PC-9 (cell line): ENCODE measurements at regions not wholly inside any gene's neighbourhood (a gene's known extent, or its start where the extent isn't known, plus 50 kb on each side); places are given as distances from the start of the nearest gene placed in this dataset.

Experiments used
- BruUV-seq: library from RNA; stranded (reverse); fragments of 400-500 nt; replicated peaks from 2 replicates; lab custom pipeline; 2021; lab: Mats Ljungman, UMichigan
- CTCF ChIA-PET: fragments of 300-600 bp; sonication (Branson Sonifier 250); formaldehyde crosslinking; loops from one replicate; lab custom pipeline; 2022; ENCODE audit warnings: antibody characterized with exemption; lab: Charles Lee
- POLR2A ChIA-PET: fragments of 300-600 bp; sonication (Branson Sonifier 250); formaldehyde crosslinking; loops from one replicate; lab custom pipeline; 2022; ENCODE audit warnings: antibody characterized with exemption; ENCODE audit not compliant: unreplicated experiment; lab: Charles Lee
- DNase-seq, 2 experiments: peaks; one replicate each; pipeline versions ENCODE4 v3.0.0 to v3.0.0-alpha.2; 2015 to 2022; ENCODE audit warnings: mixed read lengths in 1 of 2
- H2AFZ ChIP-seq: fragments of 200-600 bp; sonication (generic); 2 replicates; pipeline ENCODE4 v1.8.1; 2017; ENCODE audit warnings: antibody characterized with exemption
- H3F3A ChIP-seq: fragments of 200-600 bp; sonication (generic); 2 replicates; pipeline ENCODE4 v1.8.1; 2017; ENCODE audit warnings: antibody characterized with exemption, mild to moderate bottlenecking, low read depth; ENCODE audit not compliant: insufficient read depth
- H3K27ac ChIP-seq: fragments of 200-600 bp; sonication (generic); 2 replicates; pipeline ENCODE4 v1.6.1; 2016; ENCODE audit warnings: mixed run types
- H3K27me3 ChIP-seq: fragments of 200-600 bp; sonication (generic); 2 replicates; pipeline ENCODE4 v1.6.1; 2016; ENCODE audit warnings: low read depth, mixed run types; ENCODE audit not compliant: insufficient read depth
- H3K36me3 ChIP-seq: fragments of 200-600 bp; sonication (generic); 2 replicates; pipeline ENCODE4 v1.6.1; 2016; ENCODE audit warnings: low read depth, mixed run types
- H3K4me1 ChIP-seq: fragments of 200-600 bp; sonication (generic); replicated peaks from 2 replicates; pipeline ENCODE4 v1.6.1; 2016; ENCODE audit warnings: mixed run types; ENCODE audit not compliant: insufficient read depth
- H3K4me2 ChIP-seq: fragments of 200-600 bp; sonication (generic); 2 replicates; pipeline ENCODE4 v1.6.1; 2017; ENCODE audit warnings: mixed run types
- H3K4me3 ChIP-seq: fragments of 200-600 bp; sonication (generic); 2 replicates; pipeline ENCODE4 v1.6.1; 2016; ENCODE audit warnings: mixed run types
- H3K79me2 ChIP-seq: fragments of 200-600 bp; sonication (generic); 2 replicates; pipeline ENCODE4 v1.6.1; 2017; ENCODE audit warnings: low read depth, mixed run types
- H3K9me2 ChIP-seq: fragments of 200-600 bp; sonication (generic); 2 replicates; pipeline ENCODE4 v1.8.1; 2017; ENCODE audit warnings: mild to moderate bottlenecking; ENCODE audit not compliant: insufficient read depth
- H3K9me3 ChIP-seq: fragments of 200-600 bp; sonication (generic); 2 replicates; pipeline ENCODE4 v1.8.1; 2016; ENCODE audit warnings: low read depth; ENCODE audit not compliant: insufficient read depth
- H4K20me1 ChIP-seq: fragments of 200-600 bp; sonication (generic); 2 replicates; pipeline ENCODE4 v1.8.1; 2017; ENCODE audit not compliant: insufficient read depth
- EZH2 ChIP-seq: fragments of 200-600 bp; sonication (generic); IDR thresholded peaks from 2 replicates; pipeline ENCODE4 v1.8.0; 2017; ENCODE audit warnings: antibody characterized with exemption, low read depth
- intact Hi-C: fragments of 100-400 bp; cut with micrococcal nuclease; formaldehyde crosslinking; loops from one replicate; pipeline ENCODE4 v1.10.0; 2022; ENCODE audit not compliant: unreplicated experiment
- TF ChIP-seq, protein P1 (sequence below): fragments of 200-600 bp; sonication (generic); conservative IDR thresholded peaks from 2 replicates; pipeline ENCODE4 v1.6.1; 2017; ENCODE audit warnings: mixed run types, antibody characterized with exemption, mild to moderate bottlenecking, moderate library complexity

GRCh38 chr7:69173341-69173740 is 424.9 kb upstream of the AUTS2 start:
- BruUV-seq, result no TSS peak
- Histone ChIP-seq H3K79me2 (no peaks in the 10 kb centered on the region), H3K36me3 (no peaks in the 10 kb centered on the region), H3K9me3 (no peaks in the 10 kb centered on the region), H3K27ac (no peak overlapping the region), H3K4me3 (no peak overlapping the region), H3K27me3 (no peaks in the 10 kb centered on the region), H4K20me1 (no peaks in the 10 kb centered on the region), H3K4me2 (no peak overlapping the region), H2AFZ (no peak overlapping the region), H3F3A (no peaks in the 10 kb centered on the region), H3K4me1 (no peaks in the 10 kb centered on the region), H3K9me2 (no peaks in the 10 kb centered on the region)
- ChIA-PET CTCF (no interaction called here), POLR2A (no interaction called here)
- TF ChIP-seq, protein P1, sequence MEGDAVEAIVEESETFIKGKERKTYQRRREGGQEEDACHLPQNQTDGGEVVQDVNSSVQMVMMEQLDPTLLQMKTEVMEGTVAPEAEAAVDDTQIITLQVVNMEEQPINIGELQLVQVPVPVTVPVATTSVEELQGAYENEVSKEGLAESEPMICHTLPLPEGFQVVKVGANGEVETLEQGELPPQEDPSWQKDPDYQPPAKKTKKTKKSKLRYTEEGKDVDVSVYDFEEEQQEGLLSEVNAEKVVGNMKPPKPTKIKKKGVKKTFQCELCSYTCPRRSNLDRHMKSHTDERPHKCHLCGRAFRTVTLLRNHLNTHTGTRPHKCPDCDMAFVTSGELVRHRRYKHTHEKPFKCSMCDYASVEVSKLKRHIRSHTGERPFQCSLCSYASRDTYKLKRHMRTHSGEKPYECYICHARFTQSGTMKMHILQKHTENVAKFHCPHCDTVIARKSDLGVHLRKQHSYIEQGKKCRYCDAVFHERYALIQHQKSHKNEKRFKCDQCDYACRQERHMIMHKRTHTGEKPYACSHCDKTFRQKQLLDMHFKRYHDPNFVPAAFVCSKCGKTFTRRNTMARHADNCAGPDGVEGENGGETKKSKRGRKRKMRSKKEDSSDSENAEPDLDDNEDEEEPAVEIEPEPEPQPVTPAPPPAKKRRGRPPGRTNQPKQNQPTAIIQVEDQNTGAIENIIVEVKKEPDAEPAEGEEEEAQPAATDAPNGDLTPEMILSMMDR, result no peak
- no peak for TF ChIP-seq EZH2
- DNase-seq, result no peak
- intact Hi-C loops, result no loop called here

DNA sequence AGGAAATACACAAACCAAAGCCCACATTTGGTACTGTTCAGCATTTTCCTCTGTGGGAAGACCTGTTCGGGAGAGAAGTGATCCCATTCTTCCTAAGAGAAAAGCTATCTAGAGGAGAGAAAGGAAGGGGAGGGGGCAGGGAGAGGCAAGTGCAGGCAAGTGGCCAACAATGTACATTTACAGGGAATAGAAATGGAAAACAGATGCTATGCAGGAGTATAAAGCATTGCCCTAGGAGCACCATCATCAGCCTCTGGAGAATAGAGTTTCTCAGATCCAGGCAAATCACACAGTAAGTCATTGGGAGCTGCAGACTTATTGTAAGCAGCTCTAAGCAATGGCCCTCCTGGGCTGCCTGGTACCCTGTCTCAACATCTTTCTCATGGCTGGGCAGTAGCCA is 424.4 kb upstream of the AUTS2 start:
- DNase-seq, result no peak
- no peaks in the 10 kb centered on the region for H3K9me2 ChIP-seq
- no peaks in the 10 kb centered on the region for H3K79me2 ChIP-seq
- no peaks in the 10 kb centered on the region for H3K4me1 ChIP-seq
- H3K9me3 ChIP-seq, result no peaks in the 10 kb centered on the region
- H3K4me3 ChIP-seq, result no peak overlapping the region
- POLR2A ChIA-PET, result no interaction called here
- intact Hi-C loops, result no loop called here
- H3K27me3 ChIP-seq, result no peaks in the 10 kb centered on the region
- CTCF ChIA-PET, result no interaction called here
- no peak overlapping the region for H2AFZ ChIP-seq
- no peaks in the 10 kb centered on the region for H4K20me1 ChIP-seq
- H3F3A ChIP-seq, result no peaks in the 10 kb centered on the region
- no peak for TF ChIP-seq EZH2
- TF ChIP-seq, protein P1, result no peak
- H3K4me2 ChIP-seq, result no peak overlapping the region
- no peaks in the 10 kb centered on the region for H3K36me3 ChIP-seq
- no TSS peak for BruUV-seq
- H3K27ac ChIP-seq, result no peak overlapping the region

- ChIA-PET CTCF (no interaction called here), POLR2A (interaction anchor here (0.7 kb wide), 1 partner anchor 1053 kb away, joined by 4 read pairs; no protein-coding TSS in a partner anchor)
- BruUV-seq, result no TSS peak
- H2AFZ ChIP-seq, result no peak overlapping the region
- no peak overlapping the region for H3K4me2 ChIP-seq
- H3K27ac ChIP-seq, result no peak overlapping the region
- TF ChIP-seq EZH2, result no peak
- H3K36me3 ChIP-seq, result no peaks in the 10 kb centered on the region
- no peaks in the 10 kb centered on the region for H3K27me3 ChIP-seq
- no peaks in the 10 kb centered on the region for H3K4me1 ChIP-seq
- intact Hi-C loops, result no loop called here
- no peak overlapping the region for H3K4me3 ChIP-seq
- H3K79me2 ChIP-seq, result no peaks in the 10 kb centered on the region
- H3F3A ChIP-seq, result no peaks in the 10 kb centered on the region
- H3K9me2 ChIP-seq, result no peaks in the 10 kb centered on the region
- H4K20me1 ChIP-seq, result no peaks in the 10 kb centered on the region
- no peak for DNase-seq
- no peaks in the 10 kb centered on the region for H3K9me3 ChIP-seq
Observed at GRCh38 chr7:69176841-69177240, 421.4 kb upstream of the AUTS2 start.

GRCh38 chr7:69177461-69177861 is 420.8 kb upstream of the AUTS2 start:
- Histone ChIP-seq H3K27ac (no peak overlapping the region), H3K36me3 (no peaks in the 10 kb centered on the region), H3K79me2 (no peaks in the 10 kb centered on the region), H4K20me1 (no peaks in the 10 kb centered on the region), H3K9me2 (no peaks in the 10 kb centered on the region), H3K4me2 (no peak overlapping the region), H3F3A (no peaks in the 10 kb centered on the region), H3K4me1 (no peaks in the 10 kb centered on the region), H3K27me3 (no peaks in the 10 kb centered on the region), H3K4me3 (no peak overlapping the region), H2AFZ (no peak overlapping the region), H3K9me3 (no peaks in the 10 kb centered on the region)
- intact Hi-C loops, result no loop called here
- POLR2A ChIA-PET, result no interaction called here
- no TSS peak for BruUV-seq
- no peak for DNase-seq
- CTCF ChIA-PET, result no interaction called here
- TF ChIP-seq EZH2, result no peak
- TF ChIP-seq, protein P1, result no peak
